GM18867 (cell line): ENCODE measurements at regions not wholly inside any gene's neighbourhood (a gene's known extent, or its start where the extent isn't known, plus 50 kb on each side); places are given as distances from the start of the nearest gene placed in this dataset.
"Not testable (repeated sequence)": the region's sequence is repeated elsewhere in the genome, so short reads cannot be mapped to it uniquely, and the experiment has no call there.

ENCODE experiments used
- ATAC-seq: cut with Tn5 transposase; IDR thresholded peaks from one replicate; pipeline ENCODE4 v1.9.1; 2021; ENCODE audit warnings: mild to moderate bottlenecking, moderate library complexity; ENCODE audit not compliant: unreplicated experiment

GRCh38 chr7:19381321-19381720 is 236.1 kb upstream of the FERD3L start:
- no peak for ATAC-seq

GRCh38 chr7:19378345-19378714 is 233.1 kb upstream of the FERD3L start:
- no peak for ATAC-seq

- ATAC-seq: no peak
Measured at GRCh38 chr7:19377611-19378344, 232.6 kb upstream of the FERD3L start.

- ATAC-seq: no peak
Measured at GRCh38 chr7:19376538-19376937, 231.3 kb upstream of the FERD3L start.

GRCh38 chr7:19375976-19376375 is 230.8 kb upstream of the FERD3L start:
- ATAC-seq: no peak

- no peak for ATAC-seq
Measured at GRCh38 chr7:19373334-19373733, 228.1 kb upstream of the FERD3L start.

GRCh38 chr7:19369806-19370205 is 224.6 kb upstream of the FERD3L start:
- no peak for ATAC-seq

GRCh38 chr7:19369182-19369581 is 224.0 kb upstream of the FERD3L start:
- no peak for ATAC-seq

- ATAC-seq: no peak
Measured at GRCh38 chr7:19368491-19368925, 223.3 kb upstream of the FERD3L start.

GRCh38 chr7:19364950-19365349 is 219.7 kb upstream of the FERD3L start:
- ATAC-seq: no peak

- ATAC-seq: no peak
Measured at GRCh38 chr7:19362099-19362498, 216.9 kb upstream of the FERD3L start.

- no peak for ATAC-seq
Measured at GRCh38 chr7:19353180-19353579, 208.0 kb upstream of the FERD3L start.

- ATAC-seq: no peak
Measured at GRCh38 chr7:19352305-19352695, 207.1 kb upstream of the FERD3L start.

GRCh38 chr7:19351341-19352304 is 206.4 kb upstream of the FERD3L start:
- no peak for ATAC-seq

- ATAC-seq: no peak
Measured at GRCh38 chr7:19339512-19339911, 194.3 kb upstream of the FERD3L start.

GRCh38 chr7:19338512-19338911 is 193.3 kb upstream of the FERD3L start:
- ATAC-seq: not testable (repeated sequence)

- no peak for ATAC-seq
Measured at GRCh38 chr7:19336836-19337383, 191.7 kb upstream of the FERD3L start.

- ATAC-seq: no peak
Measured at GRCh38 chr7:19333706-19334105, 188.5 kb upstream of the FERD3L start.

- ATAC-seq: no peak
Measured at GRCh38 chr7:19327018-19327417, 181.8 kb upstream of the FERD3L start.

GRCh38 chr7:19322002-19322401 is 176.8 kb upstream of the FERD3L start:
- no peak for ATAC-seq

GRCh38 chr7:19318287-19318686 is 173.1 kb upstream of the FERD3L start:
- ATAC-seq: no peak

- no peak for ATAC-seq
Measured at GRCh38 chr7:19317461-19317860, 172.2 kb upstream of the FERD3L start.
